HEK293T (cell line): ENCODE measurements at regions not wholly inside any gene's neighbourhood (a gene's known extent, or its start where the extent isn't known, plus 50 kb on each side); places are given as distances from the start of the nearest gene placed in this dataset.

Source experiments
- CTCF ChIA-PET: fragments of 350-600 bp; formaldehyde crosslinking; extraction: SDS; loops from one replicate; lab custom pipeline; 2021; ENCODE audit warnings: antibody characterized with exemption, inconsistent platforms; lab: Yijun Ruan, JAX
- POLR2A ChIA-PET: fragments of 350-600 bp; formaldehyde crosslinking; extraction: SDS; loops from one replicate; lab custom pipeline; 2020; ENCODE audit warnings: antibody characterized with exemption, inconsistent platforms; lab: Yijun Ruan, JAX
- DNase-seq: peaks from one replicate; pipeline ENCODE4 v3.0.0; 2012; ENCODE audit warnings: mixed read lengths; ENCODE audit errors: extremely low spot score
- ARNT ChIP-seq: fragments of 450-650 bp; IDR thresholded peaks from 2 replicates; pipeline ENCODE4 v1.6.1; 2017; ENCODE audit warnings: mild to moderate bottlenecking
- BHLHE40 ChIP-seq: fragments of 450-650 bp; IDR thresholded peaks from 2 replicates; pipeline ENCODE4 v1.6.1; 2016; ENCODE audit warnings: mild to moderate bottlenecking, moderate library complexity, borderline replicate concordance
- CTBP1 ChIP-seq: fragments of 450-650 bp; IDR thresholded peaks from 2 replicates; pipeline ENCODE4 v1.6.1; 2016; ENCODE audit warnings: borderline replicate concordance
- ELF4 ChIP-seq: fragments of 450-650 bp; IDR thresholded peaks from 2 replicates; pipeline ENCODE4 v1.6.1; 2017; ENCODE audit warnings: antibody characterized with exemption
- FOXA1 ChIP-seq: fragments of 450-650 bp; IDR thresholded peaks from 2 replicates; pipeline ENCODE4 v1.6.1; 2016; ENCODE audit warnings: mild to moderate bottlenecking
- FOXK2 ChIP-seq: fragments of 450-650 bp; IDR thresholded peaks from 2 replicates; pipeline ENCODE4 v1.6.1; 2016; ENCODE audit warnings: mild to moderate bottlenecking
- FOXM1 ChIP-seq: fragments of 450-650 bp; IDR thresholded peaks from 2 replicates; pipeline ENCODE4 v1.6.1; 2017; ENCODE audit warnings: mild to moderate bottlenecking, borderline replicate concordance
- HDGF ChIP-seq: fragments of 450-650 bp; IDR thresholded peaks from 2 replicates; pipeline ENCODE4 v1.6.1; 2017; ENCODE audit warnings: antibody characterized with exemption, borderline replicate concordance
- L3MBTL2 ChIP-seq: fragments of 450-650 bp; conservative IDR thresholded peaks from 2 replicates; pipeline ENCODE4 v1.6.1; 2016; ENCODE audit warnings: mild to moderate bottlenecking
- LEF1 ChIP-seq: fragments of 450-650 bp; IDR thresholded peaks from 2 replicates; pipeline ENCODE4 v1.6.1; 2017; ENCODE audit warnings: mild to moderate bottlenecking, borderline replicate concordance
- NFRKB ChIP-seq: fragments of 450-650 bp; IDR thresholded peaks from 2 replicates; pipeline ENCODE4 v1.6.1; 2016; ENCODE audit warnings: mild to moderate bottlenecking, moderate library complexity
- PKNOX1 ChIP-seq: fragments of 450-650 bp; IDR thresholded peaks from 2 replicates; pipeline ENCODE4 v1.6.1; 2016
- SP1 ChIP-seq: fragments of 450-650 bp; IDR thresholded peaks from 2 replicates; pipeline ENCODE4 v1.6.1; 2017
- SUZ12 ChIP-seq: fragments of 450-650 bp; IDR thresholded peaks from 2 replicates; pipeline ENCODE4 v1.6.1; 2016; ENCODE audit warnings: mild to moderate bottlenecking
- TARDBP ChIP-seq: fragments of 450-650 bp; IDR thresholded peaks from 2 replicates; pipeline ENCODE4 v1.6.1; 2016
- ZNF384 ChIP-seq: fragments of 450-650 bp; IDR thresholded peaks from 2 replicates; pipeline ENCODE4 v1.6.1; 2016

- CTCF ChIA-PET = no interaction called here
- no peak for DNase-seq
- POLR2A ChIA-PET = no interaction called here
- no peak for TF ChIP-seq FOXA1
Observed at GRCh38 chr1:215360031-215360430, 207.1 kb upstream of the KCTD3 start.

GRCh38 chr1:215360758-215361157 lies 206.3 kb upstream of the KCTD3 start:
- TF ChIP-seq BHLHE40 = no peak
- TF ChIP-seq FOXA1 = no peak
- no peak for TF ChIP-seq L3MBTL2
- no peak for TF ChIP-seq FOXK2
- TF ChIP-seq ELF4 = no peak
- no peak for TF ChIP-seq TARDBP
- no peak for TF ChIP-seq ZNF384
- no peak for TF ChIP-seq SP1
- ChIA-PET POLR2A (no interaction called here), CTCF (no interaction called here)
- DNase-seq = no peak

- TF ChIP-seq ELF4 (no peak), BHLHE40 (no peak), FOXK2 (no peak), SUZ12 (no peak), CTBP1 (no peak), PKNOX1 (no peak), ZNF384 (no peak), FOXA1 (no peak), LEF1 (no peak), ARNT (no peak), FOXM1 (no peak), HDGF (no peak), NFRKB (no peak), L3MBTL2 (no peak)
- CTCF ChIA-PET = no interaction called here
- no peak for DNase-seq
- POLR2A ChIA-PET = no interaction called here
Observed at GRCh38 chr1:215375381-215375780, 191.7 kb upstream of the KCTD3 start.

GRCh38 chr1:215376544-215377264 lies 190.4 kb upstream of the KCTD3 start:
- ChIA-PET POLR2A (no interaction called here), CTCF (no interaction called here)
- TF ChIP-seq SP1 = no peak
- TF ChIP-seq BHLHE40 = no peak
- TF ChIP-seq ELF4 = no peak
- no peak for TF ChIP-seq ARNT
- TF ChIP-seq SUZ12 = no peak
- TF ChIP-seq NFRKB = no peak
- no peak for TF ChIP-seq LEF1
- TF ChIP-seq HDGF = no peak
- TF ChIP-seq L3MBTL2 = no peak
- DNase-seq = no peak

- ChIA-PET CTCF (no interaction called here), POLR2A (no interaction called here)
- TF ChIP-seq L3MBTL2 (no peak), HDGF (no peak), FOXK2 (no peak), SP1 (no peak), NFRKB (no peak), ELF4 (no peak), TARDBP (no peak), SUZ12 (no peak), CTBP1 (no peak), ARNT (no peak), PKNOX1 (no peak), BHLHE40 (no peak), FOXA1 (no peak), ZNF384 (no peak), FOXM1 (no peak)
- DNase-seq = no peak
Observed at GRCh38 chr1:215377746-215378145, 189.4 kb upstream of the KCTD3 start.

- no peak for DNase-seq
- TF ChIP-seq NFRKB (no peak), BHLHE40 (no peak), FOXA1 (no peak), FOXM1 (no peak), FOXK2 (no peak), SUZ12 (no peak), L3MBTL2 (no peak)
- POLR2A ChIA-PET = no interaction called here
- CTCF ChIA-PET = no interaction called here
Observed at GRCh38 chr1:215380566-215380965, 186.5 kb upstream of the KCTD3 start.

- DNase-seq = no peak
- CTCF ChIA-PET = no interaction called here
- POLR2A ChIA-PET = no interaction called here
- TF ChIP-seq ZNF384 (no peak), FOXK2 (no peak), FOXM1 (no peak), PKNOX1 (no peak), L3MBTL2 (no peak), CTBP1 (no peak), SP1 (no peak), LEF1 (no peak), NFRKB (no peak)
Observed at GRCh38 chr1:215393476-215393875, 173.6 kb upstream of the KCTD3 start.
